ENCODE measurements at regions not wholly inside any gene's neighbourhood (a gene's known extent, or its start where the extent isn't known, plus 50 kb on each side); places are given as distances from the start of the nearest gene placed in this dataset.

- TF ChIP-seq CTCF (IDR thresholded peaks at IDR 0.05; ENCODE audit: poor library complexity, severe bottlenecking) (no peak), EP300 (conservative IDR thresholded peaks at IDR 0.05; ENCODE audit: poor library complexity, severe bottlenecking) (no peak), EZH2 (IDR thresholded peaks at IDR 0.05; ENCODE audit: borderline replicate concordance, insufficient read depth, low read length, poor library complexity, severe bottlenecking) (no peak), POLR2AphosphoS5 (IDR thresholded peaks at IDR 0.05) (no peak), TAF1 (IDR thresholded peaks at IDR 0.05; ENCODE audit: low read depth) (no peak)
Measured at GRCh38 chr12:89278169-89278568, 74.1 kb downstream of the DUSP6 start.
